ENCODE measurements at regions not wholly inside any gene's neighbourhood (a gene's known extent, or its start where the extent isn't known, plus 50 kb on each side); places are given as distances from the start of the nearest gene placed in this dataset. TPM values are rescaled to one million over a fixed set of nuclear protein-coding genes. Genes with fewer than 3 reads are reported as not detected.

GRCh38 chr12:108078428-108078827 is 50.7 kb upstream of the WSCD2 start:
- no peak for DNase-seq (ENCODE audit: low spot score)

Small RNA genes in the stretch of these regions (small RNA-seq; reads per million reads assigned to genes)
- gene AC126177.5, result not detected
